ENCODE measurements at regions not wholly inside any gene's neighbourhood (a gene's known extent, or its start where the extent isn't known, plus 50 kb on each side); places are given as distances from the start of the nearest gene placed in this dataset.

DNA sequence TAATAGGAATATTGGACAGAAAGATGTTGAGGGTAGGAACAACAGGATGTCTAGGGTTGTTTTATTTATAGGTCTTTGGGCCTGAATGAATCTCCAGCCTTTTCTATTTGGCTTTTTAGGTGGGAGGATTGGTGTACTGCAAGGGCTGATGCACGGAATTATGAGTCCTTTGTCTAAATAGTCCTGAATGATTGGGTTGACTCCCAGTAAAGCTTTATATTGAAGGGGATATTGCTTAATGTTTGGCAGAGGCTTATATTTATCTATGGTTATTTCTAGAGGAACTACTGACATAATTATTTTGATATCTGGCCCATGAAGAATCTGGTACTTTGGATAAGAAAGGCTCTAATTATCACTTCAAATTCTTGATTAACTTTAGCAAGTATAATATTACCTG, 253.6 kb upstream of the AVPR1A start:
- peaks cover 0 to 21% (median 10%) of the 10 kb centered on the region in 7 donors for H3K9me3 Mint-ChIP-seq
- Histone ChIP-seq H3K9ac (ENCODE audit: insufficient read depth, low read length, poor library complexity, severe bottlenecking) (no peak overlapping the region), H2AFZ (ENCODE audit: insufficient read depth, low read depth, low read length, poor library complexity, severe bottlenecking) (no peak overlapping the region), H3K27me3 (ENCODE audit: control insufficient read depth in 2 of 2, insufficient read depth in 2 of 2, low read length in 2 of 2) (no peaks in the 10 kb centered on the region), H3K4me2 (replicated peaks; ENCODE audit: extremely low read depth, low read length, poor library complexity, severe bottlenecking) (no peak overlapping the region), H4K20me1 (ENCODE audit: insufficient read depth, low read length) (no peaks in the 10 kb centered on the region), H3K9me3 (replicated peaks in 1 of 2; ENCODE audit: control insufficient read depth in 1 of 2, insufficient read depth in 1 of 2, low read length in 2 of 2) (peaks cover 11 to 13% of the 10 kb centered on the region in 2 donors), H3K27ac (ENCODE audit: low read depth in 1 of 2, low read length in 2 of 2) (no peak overlapping the region), H3K4me3 (replicated peaks in 1 of 3; ENCODE audit: low read depth in 2 of 3, low read length in 3 of 3) (no peak overlapping the region), H3K36me3 (replicated peaks in 1 of 2; ENCODE audit: control insufficient read depth in 1 of 2, insufficient read depth in 2 of 2, low read length in 2 of 2) (no peaks in the 10 kb centered on the region), H3K4me1 (ENCODE audit: control insufficient read depth in 1 of 2, insufficient read depth in 2 of 2, low read length in 2 of 2) (no peaks in the 10 kb centered on the region), H3K79me2 (ENCODE audit: insufficient read depth, low read length) (no peaks in the 10 kb centered on the region)
- no CpG with 5 or more reads among the region's 1 CpG for WGBS (ENCODE audit: insufficient coverage)
- intact Hi-C loops (cut with micrococcal nuclease): no loop called here
- TF ChIP-seq, protein P1, sequence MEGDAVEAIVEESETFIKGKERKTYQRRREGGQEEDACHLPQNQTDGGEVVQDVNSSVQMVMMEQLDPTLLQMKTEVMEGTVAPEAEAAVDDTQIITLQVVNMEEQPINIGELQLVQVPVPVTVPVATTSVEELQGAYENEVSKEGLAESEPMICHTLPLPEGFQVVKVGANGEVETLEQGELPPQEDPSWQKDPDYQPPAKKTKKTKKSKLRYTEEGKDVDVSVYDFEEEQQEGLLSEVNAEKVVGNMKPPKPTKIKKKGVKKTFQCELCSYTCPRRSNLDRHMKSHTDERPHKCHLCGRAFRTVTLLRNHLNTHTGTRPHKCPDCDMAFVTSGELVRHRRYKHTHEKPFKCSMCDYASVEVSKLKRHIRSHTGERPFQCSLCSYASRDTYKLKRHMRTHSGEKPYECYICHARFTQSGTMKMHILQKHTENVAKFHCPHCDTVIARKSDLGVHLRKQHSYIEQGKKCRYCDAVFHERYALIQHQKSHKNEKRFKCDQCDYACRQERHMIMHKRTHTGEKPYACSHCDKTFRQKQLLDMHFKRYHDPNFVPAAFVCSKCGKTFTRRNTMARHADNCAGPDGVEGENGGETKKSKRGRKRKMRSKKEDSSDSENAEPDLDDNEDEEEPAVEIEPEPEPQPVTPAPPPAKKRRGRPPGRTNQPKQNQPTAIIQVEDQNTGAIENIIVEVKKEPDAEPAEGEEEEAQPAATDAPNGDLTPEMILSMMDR (IDR thresholded peaks at IDR 0.05): no peak
- no peak overlapping the region for H3K27ac Mint-ChIP-seq
- no peaks in the 10 kb centered on the region for H3K27me3 Mint-ChIP-seq (ENCODE audit: low read depth in 3 of 3)
- no peak for DNase-seq
- H3K4me1 Mint-ChIP-seq: no peaks in the 10 kb centered on the region
- no peak overlapping the region for H3K4me3 Mint-ChIP-seq
- no peaks in the 10 kb centered on the region for H3K36me3 Mint-ChIP-seq

DNA sequence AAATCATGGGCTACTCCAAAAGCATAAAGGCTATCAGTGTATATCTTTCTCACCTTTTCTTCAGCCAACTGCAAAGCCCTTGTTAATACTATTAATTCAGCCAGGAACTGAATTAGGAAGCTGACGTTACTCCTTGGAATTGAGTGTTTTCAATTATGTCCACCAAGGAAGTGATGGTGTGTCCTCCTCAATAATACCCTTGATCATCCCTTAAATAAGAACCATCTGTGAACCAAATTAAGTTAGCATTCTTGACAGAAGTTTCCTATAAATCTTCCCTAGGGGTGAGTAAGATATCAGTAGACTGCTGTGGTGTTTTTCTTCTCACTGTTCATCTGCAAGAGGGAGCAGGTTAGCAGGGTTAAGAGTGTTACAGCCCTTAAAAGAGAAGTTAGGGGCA, 252.3 kb upstream of the AVPR1A start:
- DNase-seq: no peak
- Histone ChIP-seq H3K4me1 (ENCODE audit: control insufficient read depth in 1 of 2, insufficient read depth in 2 of 2, low read length in 2 of 2) (no peaks in the 10 kb centered on the region), H3K36me3 (replicated peaks in 1 of 2; ENCODE audit: control insufficient read depth in 1 of 2, insufficient read depth in 2 of 2, low read length in 2 of 2) (no peaks in the 10 kb centered on the region), H3K27ac (ENCODE audit: low read depth in 1 of 2, low read length in 2 of 2) (no peak overlapping the region), H3K4me2 (replicated peaks; ENCODE audit: extremely low read depth, low read length, poor library complexity, severe bottlenecking) (no peak overlapping the region), H3K27me3 (ENCODE audit: control insufficient read depth in 2 of 2, insufficient read depth in 2 of 2, low read length in 2 of 2) (no peaks in the 10 kb centered on the region), H4K20me1 (ENCODE audit: insufficient read depth, low read length) (no peaks in the 10 kb centered on the region), H3K79me2 (ENCODE audit: insufficient read depth, low read length) (no peaks in the 10 kb centered on the region), H3K9ac (ENCODE audit: insufficient read depth, low read length, poor library complexity, severe bottlenecking) (no peak overlapping the region), H2AFZ (ENCODE audit: insufficient read depth, low read depth, low read length, poor library complexity, severe bottlenecking) (no peak overlapping the region), H3K4me3 (replicated peaks in 1 of 3; ENCODE audit: low read depth in 2 of 3, low read length in 3 of 3) (no peak overlapping the region), H3K9me3 (replicated peaks in 1 of 2; ENCODE audit: control insufficient read depth in 1 of 2, insufficient read depth in 1 of 2, low read length in 2 of 2) (peaks cover 11 to 21% of the 10 kb centered on the region in 2 donors)
- Mint-ChIP-seq H3K4me1 (no peaks in the 10 kb centered on the region), H3K4me3 (no peak overlapping the region), H3K9me3 (peaks cover 5 to 24% (median 18%) of the 10 kb centered on the region in 7 donors), H3K27ac (no peak overlapping the region), H3K36me3 (no peaks in the 10 kb centered on the region), H3K27me3 (ENCODE audit: low read depth in 3 of 3) (no peaks in the 10 kb centered on the region)
- no CpG with 5 or more reads among the region's 1 CpG for WGBS (ENCODE audit: insufficient coverage)
- TF ChIP-seq, protein P1 (IDR thresholded peaks at IDR 0.05): no peak
- intact Hi-C loops (cut with micrococcal nuclease): no loop called here
